SU-DHL-6 (cell line): ENCODE measurements at regions not wholly inside any gene's neighbourhood (a gene's known extent, or its start where the extent isn't known, plus 50 kb on each side); places are given as distances from the start of the nearest gene placed in this dataset.

Source experiments
- H2AFZ ChIP-seq: fragments of 200-600 bp; sonication (generic); 2 replicates; pipeline ENCODE4 v1.6.1; 2014; ENCODE audit warnings: low read depth, mild to moderate bottlenecking, moderate library complexity, mixed read lengths, antibody characterized with exemption, low read length; ENCODE audit not compliant: severe bottlenecking
- H3F3A ChIP-seq: fragments of 200-600 bp; shearing (Covaris generic); 2 replicates; pipeline ENCODE4 v1.6.0; 2016; ENCODE audit warnings: antibody characterized with exemption, mild to moderate bottlenecking; ENCODE audit not compliant: insufficient read depth
- H3K27ac ChIP-seq: fragments of 200-600 bp; sonication (generic); 2 replicates; pipeline ENCODE4 v1.5.1; 2016; ENCODE audit warnings: low read depth, mild to moderate bottlenecking, low read length, moderate library complexity, mixed read lengths
- H3K27me3 ChIP-seq: fragments of 200-600 bp; sonication (generic), shearing (Covaris generic); 2 replicates; pipeline ENCODE4 v1.6.0; 2014; ENCODE audit warnings: mild to moderate bottlenecking, low read length
- H3K36me3 ChIP-seq: fragments of 200-600 bp; sonication (generic); 2 replicates; pipeline ENCODE4 v1.6.1; 2014; ENCODE audit warnings: mild to moderate bottlenecking, low read length, mixed read lengths
- H3K4me2 ChIP-seq: fragments of 300-600, 200-600 bp; shearing (Covaris generic), sonication (generic); 2 replicates; pipeline ENCODE4 v1.6.0; 2014; ENCODE audit warnings: low read length, low read depth, mild to moderate bottlenecking; ENCODE audit not compliant: poor library complexity, severe bottlenecking
- H3K4me3 ChIP-seq: fragments of 200-600 bp; sonication (generic); 2 replicates; pipeline ENCODE4 v1.5.1; 2014; ENCODE audit warnings: antibody characterized with exemption, low read length, mild to moderate bottlenecking, mixed read lengths; ENCODE audit not compliant: insufficient read depth, poor library complexity, severe bottlenecking
- H3K79me2 ChIP-seq: fragments of 200-600 bp; sonication (generic); 2 replicates; pipeline ENCODE4 v1.6.1; 2014; ENCODE audit warnings: mild to moderate bottlenecking, low read length, moderate library complexity; ENCODE audit not compliant: insufficient read depth
- H3K9ac ChIP-seq: fragments of 200-600 bp; sonication (generic); 2 replicates; pipeline ENCODE4 v1.7.0; 2014; ENCODE audit warnings: mild to moderate bottlenecking, low read length
- H3K9me2 ChIP-seq: fragments of 200-600 bp; sonication (generic); replicated peaks from 2 replicates; pipeline ENCODE4 v1.6.1; 2014; ENCODE audit warnings: low read length; ENCODE audit not compliant: insufficient read depth
- H3K9me3 ChIP-seq: fragments of 200-600 bp; sonication (generic); 2 replicates; pipeline ENCODE4 v1.6.1; 2014; ENCODE audit warnings: low read length, mixed read lengths; ENCODE audit not compliant: insufficient read depth
- H4K20me1 ChIP-seq: fragments of 200-600 bp; sonication (generic); 2 replicates; pipeline ENCODE4 v1.6.1; 2014; ENCODE audit warnings: low read depth, mild to moderate bottlenecking, antibody characterized with exemption, low read length, moderate library complexity, mixed read lengths
- EZH2phosphoT487 ChIP-seq: fragments of 200-600 bp; sonication (generic), shearing (Covaris generic); conservative IDR thresholded peaks from 2 replicates; pipeline ENCODE4 v1.6.1; 2018; ENCODE audit warnings: mild to moderate bottlenecking, antibody characterized with exemption, low read length, moderate library complexity, mixed read lengths
- TF ChIP-seq, protein P1 (sequence below): fragments of 200-600 bp; sonication (generic); IDR thresholded peaks from one replicate; pipeline ENCODE4 v1.5.1; 2017; ENCODE audit warnings: antibody characterized with exemption, mild to moderate bottlenecking, low read length, moderate library complexity; ENCODE audit not compliant: insufficient read depth, poor library complexity, severe bottlenecking

DNA sequence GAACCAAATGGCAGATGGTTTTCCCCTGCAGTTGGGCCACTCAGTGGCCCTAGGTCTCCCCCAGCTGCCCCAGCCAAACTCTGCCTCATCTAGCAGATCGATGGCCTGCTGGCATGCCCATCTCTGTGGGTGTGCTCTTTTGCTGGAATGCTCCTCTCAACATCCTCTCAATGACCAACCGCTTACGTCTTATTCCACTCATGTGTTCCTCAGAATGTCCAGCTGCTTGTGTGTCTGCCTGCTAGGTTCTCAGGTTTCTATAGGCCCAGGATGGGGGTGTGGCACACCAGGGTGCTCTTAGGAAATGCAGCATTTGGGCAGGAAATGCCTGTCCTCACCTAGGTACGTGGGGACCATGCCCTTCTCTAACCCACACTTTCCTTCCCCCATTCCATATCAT is 509.9 kb upstream of the SYNCRIP start:
- Histone ChIP-seq H4K20me1 (no peaks in the 10 kb centered on the region), H3K36me3 (no peaks in the 10 kb centered on the region), H3F3A (no peaks in the 10 kb centered on the region), H3K27ac (no peak overlapping the region), H3K9me3 (no peaks in the 10 kb centered on the region), H3K27me3 (no peaks in the 10 kb centered on the region), H3K9me2 (no peaks in the 10 kb centered on the region), H3K79me2 (no peaks in the 10 kb centered on the region), H3K9ac (no peak overlapping the region), H3K4me3 (no peak overlapping the region), H2AFZ (no peak overlapping the region), H3K4me2 (no peak overlapping the region)
- TF ChIP-seq, protein P1, sequence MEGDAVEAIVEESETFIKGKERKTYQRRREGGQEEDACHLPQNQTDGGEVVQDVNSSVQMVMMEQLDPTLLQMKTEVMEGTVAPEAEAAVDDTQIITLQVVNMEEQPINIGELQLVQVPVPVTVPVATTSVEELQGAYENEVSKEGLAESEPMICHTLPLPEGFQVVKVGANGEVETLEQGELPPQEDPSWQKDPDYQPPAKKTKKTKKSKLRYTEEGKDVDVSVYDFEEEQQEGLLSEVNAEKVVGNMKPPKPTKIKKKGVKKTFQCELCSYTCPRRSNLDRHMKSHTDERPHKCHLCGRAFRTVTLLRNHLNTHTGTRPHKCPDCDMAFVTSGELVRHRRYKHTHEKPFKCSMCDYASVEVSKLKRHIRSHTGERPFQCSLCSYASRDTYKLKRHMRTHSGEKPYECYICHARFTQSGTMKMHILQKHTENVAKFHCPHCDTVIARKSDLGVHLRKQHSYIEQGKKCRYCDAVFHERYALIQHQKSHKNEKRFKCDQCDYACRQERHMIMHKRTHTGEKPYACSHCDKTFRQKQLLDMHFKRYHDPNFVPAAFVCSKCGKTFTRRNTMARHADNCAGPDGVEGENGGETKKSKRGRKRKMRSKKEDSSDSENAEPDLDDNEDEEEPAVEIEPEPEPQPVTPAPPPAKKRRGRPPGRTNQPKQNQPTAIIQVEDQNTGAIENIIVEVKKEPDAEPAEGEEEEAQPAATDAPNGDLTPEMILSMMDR = no peak
- no peak for TF ChIP-seq EZH2phosphoT487

- Histone ChIP-seq H3K4me2 (no peak overlapping the region), H2AFZ (no peak overlapping the region), H3K9ac (no peak overlapping the region), H3K79me2 (no peaks in the 10 kb centered on the region), H3K27ac (no peak overlapping the region), H3K36me3 (no peaks in the 10 kb centered on the region), H3K4me3 (no peak overlapping the region), H4K20me1 (no peaks in the 10 kb centered on the region), H3K9me3 (no peaks in the 10 kb centered on the region), H3K9me2 (no peaks in the 10 kb centered on the region), H3K27me3 (no peaks in the 10 kb centered on the region), H3F3A (no peaks in the 10 kb centered on the region)
- TF ChIP-seq, protein P1 = no peak
- no peak for TF ChIP-seq EZH2phosphoT487
Observed at GRCh38 chr6:86148586-86148985, 505.9 kb upstream of the SYNCRIP start.

- no peak overlapping the region for H3K27ac ChIP-seq
- H2AFZ ChIP-seq = no peak overlapping the region
- no peaks in the 10 kb centered on the region for H3F3A ChIP-seq
- no peak overlapping the region for H3K4me2 ChIP-seq
- no peaks in the 10 kb centered on the region for H3K79me2 ChIP-seq
- H3K27me3 ChIP-seq = no peaks in the 10 kb centered on the region
- H3K9ac ChIP-seq = no peak overlapping the region
- TF ChIP-seq, protein P1 = no peak
- TF ChIP-seq EZH2phosphoT487 = no peak
- no peaks in the 10 kb centered on the region for H3K36me3 ChIP-seq
- H3K9me2 ChIP-seq = no peaks in the 10 kb centered on the region
- H3K9me3 ChIP-seq = no peaks in the 10 kb centered on the region
- no peaks in the 10 kb centered on the region for H4K20me1 ChIP-seq
- H3K4me3 ChIP-seq = no peak overlapping the region
Observed at GRCh38 chr6:86147859-86148258, 505.2 kb upstream of the SYNCRIP start.
